ENCODE measurements at regions not wholly inside any gene's neighbourhood (a gene's known extent, or its start where the extent isn't known, plus 50 kb on each side); places are given as distances from the start of the nearest gene placed in this dataset.

DNA sequence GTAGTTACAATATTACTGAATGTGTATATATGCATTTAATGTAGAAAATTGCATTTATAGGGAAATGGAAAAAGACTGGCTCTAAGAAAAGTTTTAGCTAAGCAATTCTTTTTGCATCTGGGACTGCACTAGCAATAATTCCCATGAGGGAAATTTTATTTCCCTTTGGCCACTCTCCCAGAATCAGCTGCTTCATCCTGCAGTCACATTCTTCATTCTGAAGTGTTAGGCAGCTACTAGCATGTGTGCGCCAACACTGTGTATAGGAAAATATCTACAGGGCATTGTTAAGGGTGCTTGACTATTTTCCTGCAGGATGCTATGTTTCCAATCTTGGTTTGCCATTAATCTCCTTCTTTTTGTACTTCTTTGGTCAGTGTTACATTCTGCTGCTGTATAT is 312.8 kb upstream of the PCDH20 start:
- no peak overlapping the region for H3K4me3 Mint-ChIP-seq
- H3K27ac Mint-ChIP-seq, result no peak overlapping the region
- no peak for TF ChIP-seq CTCF (IDR thresholded peaks at IDR 0.05)
- no peaks in the 10 kb centered on the region for H3K27me3 Mint-ChIP-seq (ENCODE audit: insufficient read depth)
- DNase-seq, result no peak
- H3K4me1 Mint-ChIP-seq (ENCODE audit: low read depth), result no peaks in the 10 kb centered on the region
- H3K36me3 Mint-ChIP-seq (ENCODE audit: low read depth), result no peaks in the 10 kb centered on the region
- H3K9me3 Mint-ChIP-seq, result peaks cover 28% of the 10 kb centered on the region

DNA sequence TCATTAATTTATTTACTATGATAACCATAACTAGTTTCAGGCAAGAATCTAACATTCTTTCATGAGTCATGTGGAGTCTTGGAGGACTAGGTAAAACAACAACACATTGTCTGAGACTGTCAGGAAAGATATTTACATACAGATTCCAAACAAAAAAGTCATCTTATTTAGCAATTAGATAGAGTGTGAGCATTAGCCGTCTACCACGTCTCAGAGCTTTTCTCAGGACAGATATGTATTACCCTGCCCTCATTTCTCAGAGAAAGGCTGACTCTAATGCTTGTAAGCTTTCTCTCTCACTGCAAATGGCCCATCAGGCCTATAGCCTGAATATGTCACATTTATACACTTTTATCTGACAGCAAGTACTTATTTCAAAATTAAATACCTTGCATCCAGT is 312.1 kb upstream of the PCDH20 start:
- no peak for DNase-seq
- Mint-ChIP-seq H3K27ac (no peak overlapping the region), H3K9me3 (peaks cover 31% of the 10 kb centered on the region)

DNA sequence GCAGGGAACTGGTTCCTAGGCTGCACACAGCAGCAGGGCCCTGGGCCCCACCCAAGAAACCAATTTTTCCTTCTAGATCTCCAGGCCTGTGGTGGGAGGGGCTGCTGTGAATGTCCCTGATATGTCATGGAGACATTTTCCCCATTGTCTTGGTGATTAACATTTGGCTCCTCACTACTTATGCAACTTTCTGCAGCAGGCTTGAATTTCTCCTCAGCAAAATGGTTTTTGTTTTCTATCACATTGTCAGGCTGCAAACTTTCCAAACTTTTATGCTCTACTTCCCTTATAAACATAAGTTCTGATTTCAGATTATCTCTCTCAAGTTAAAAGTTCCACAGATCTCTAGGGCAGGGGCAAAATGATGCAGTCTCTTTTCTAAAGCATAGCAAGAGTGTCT is 310.2 kb upstream of the PCDH20 start:
- Mint-ChIP-seq H3K36me3 (ENCODE audit: low read depth) (no peaks in the 10 kb centered on the region), H3K9me3 (peaks cover 39% of the 10 kb centered on the region), H3K4me1 (ENCODE audit: low read depth) (no peaks in the 10 kb centered on the region), H3K27ac (no peak overlapping the region), H3K27me3 (ENCODE audit: insufficient read depth) (no peaks in the 10 kb centered on the region), H3K4me3 (no peak overlapping the region)
- no peak for DNase-seq
- no peak for TF ChIP-seq CTCF (IDR thresholded peaks at IDR 0.05)

More for the DNA sequence above, 312.1 kb upstream of the PCDH20 start:
- Mint-ChIP-seq H3K36me3 (ENCODE audit: low read depth) (no peaks in the 10 kb centered on the region), H3K27me3 (ENCODE audit: insufficient read depth) (no peaks in the 10 kb centered on the region), H3K4me3 (no peak overlapping the region), H3K4me1 (ENCODE audit: low read depth) (no peaks in the 10 kb centered on the region)
- TF ChIP-seq CTCF (IDR thresholded peaks at IDR 0.05), result no peak

DNA sequence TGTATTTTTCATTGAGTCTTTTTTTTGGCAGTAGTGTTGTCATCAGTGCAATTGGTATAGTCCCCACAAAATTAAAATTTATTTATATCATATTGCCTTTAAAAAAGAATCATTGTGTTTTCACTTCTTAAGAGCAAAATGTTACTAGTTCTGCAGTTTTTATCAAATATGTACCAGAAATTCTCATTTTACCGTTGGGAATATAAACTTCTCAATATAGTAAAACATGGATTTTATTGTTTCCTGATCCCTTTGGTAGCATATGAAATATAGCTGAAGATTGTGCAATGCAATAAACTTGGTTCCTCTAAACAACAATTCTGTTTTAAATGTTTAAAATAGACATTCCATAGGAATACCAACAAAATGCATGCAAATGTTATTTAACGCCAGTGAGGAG is 306.5 kb upstream of the PCDH20 start:
- Mint-ChIP-seq H3K4me3 (no peak overlapping the region), H3K4me1 (ENCODE audit: low read depth) (no peaks in the 10 kb centered on the region), H3K27me3 (ENCODE audit: insufficient read depth) (no peaks in the 10 kb centered on the region)

DNA sequence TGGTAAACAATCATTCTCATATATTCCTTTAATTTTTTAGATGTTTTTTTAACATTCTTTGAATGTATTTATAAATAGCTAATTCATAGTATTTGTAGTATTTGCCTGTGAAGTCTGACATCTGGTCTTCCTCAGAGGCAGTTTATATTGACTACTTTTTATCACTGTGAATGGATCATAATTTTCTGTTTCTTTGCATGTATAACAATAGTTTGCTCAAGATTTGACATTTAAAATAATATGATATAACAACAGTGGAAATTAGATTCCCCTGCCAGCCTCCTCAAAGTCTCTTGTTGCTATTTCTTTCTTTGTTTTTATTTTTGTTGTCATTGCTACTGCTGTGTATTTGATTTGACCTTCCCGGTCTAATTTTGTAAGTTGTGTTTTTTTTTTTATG is 297.0 kb upstream of the PCDH20 start:
- Mint-ChIP-seq H3K9me3 (peaks cover 28% of the 10 kb centered on the region), H3K4me1 (ENCODE audit: low read depth) (no peaks in the 10 kb centered on the region), H3K27me3 (ENCODE audit: insufficient read depth) (no peaks in the 10 kb centered on the region), H3K27ac (no peak overlapping the region), H3K4me3 (no peak overlapping the region), H3K36me3 (ENCODE audit: low read depth) (no peaks in the 10 kb centered on the region)
- TF ChIP-seq CTCF (IDR thresholded peaks at IDR 0.05), result no peak
- no peak for DNase-seq

More for the DNA sequence above, 306.5 kb upstream of the PCDH20 start:
- Mint-ChIP-seq H3K9me3 (peaks cover 51% of the 10 kb centered on the region), H3K27ac (no peak overlapping the region), H3K36me3 (ENCODE audit: low read depth) (no peaks in the 10 kb centered on the region)
- no peak for TF ChIP-seq CTCF (IDR thresholded peaks at IDR 0.05)
- DNase-seq, result no peak

DNA sequence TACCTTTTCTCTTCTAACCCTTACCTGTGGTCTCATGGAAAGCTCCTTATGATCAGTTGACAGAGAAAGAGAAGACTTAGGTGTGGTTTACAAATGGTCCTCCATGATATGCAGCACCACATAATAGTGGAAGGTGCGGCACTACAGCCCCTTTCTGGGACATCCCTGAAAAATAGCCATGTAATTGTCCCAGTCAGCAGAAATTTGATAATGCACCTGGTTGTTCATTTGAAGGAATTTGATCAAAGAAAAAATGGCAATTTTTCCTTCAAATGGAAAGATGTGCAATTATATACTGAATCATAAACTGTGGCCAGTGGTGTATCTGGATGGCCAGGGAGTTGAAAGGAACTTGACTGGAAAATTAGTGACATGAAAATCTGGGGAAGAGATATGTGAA is 293.6 kb upstream of the PCDH20 start:
- no peak for TF ChIP-seq CTCF (IDR thresholded peaks at IDR 0.05)
- Mint-ChIP-seq H3K4me1 (ENCODE audit: low read depth) (no peaks in the 10 kb centered on the region), H3K9me3 (peaks cover 47% of the 10 kb centered on the region), H3K27me3 (ENCODE audit: insufficient read depth) (no peaks in the 10 kb centered on the region), H3K36me3 (ENCODE audit: low read depth) (no peaks in the 10 kb centered on the region), H3K4me3 (no peak overlapping the region), H3K27ac (no peak overlapping the region)
- DNase-seq, result no peak
